HG02852 (cell line): ENCODE measurements at regions not wholly inside any gene's neighbourhood (a gene's known extent, or its start where the extent isn't known, plus 50 kb on each side); places are given as distances from the start of the nearest gene placed in this dataset.
"Not testable (repeated sequence)": the region's sequence is repeated elsewhere in the genome, so short reads cannot be mapped to it uniquely, and the experiment has no call there.

Experiments used
- ATAC-seq: cut with Tn5 transposase; IDR thresholded peaks from one replicate; pipeline ENCODE4 v1.9.1; 2021; ENCODE audit warnings: mild to moderate bottlenecking, moderate library complexity; ENCODE audit not compliant: unreplicated experiment

- ATAC-seq: no peak
Measured at GRCh38 chr1:70812442-70813109, 235.0 kb downstream of the PTGER3 start.

- ATAC-seq: no peak
Measured at GRCh38 chr1:70818401-70818800, 229.2 kb downstream of the PTGER3 start.

GRCh38 chr1:70819231-70819630 lies 228.4 kb downstream of the PTGER3 start:
- ATAC-seq: no peak

- no peak for ATAC-seq
Measured at GRCh38 chr1:70819785-70820184, 227.8 kb downstream of the PTGER3 start.

GRCh38 chr1:70820396-70820795 lies 227.2 kb downstream of the PTGER3 start:
- ATAC-seq: no peak

GRCh38 chr1:70820995-70821394 lies 226.6 kb downstream of the PTGER3 start:
- ATAC-seq: no peak

GRCh38 chr1:70826428-70826827 lies 221.2 kb downstream of the PTGER3 start:
- ATAC-seq: no peak

- no peak for ATAC-seq
Measured at GRCh38 chr1:70827030-70827429, 220.6 kb downstream of the PTGER3 start.

GRCh38 chr1:70828177-70828576 lies 219.4 kb downstream of the PTGER3 start:
- no peak for ATAC-seq

- not testable (repeated sequence) for ATAC-seq
Measured at GRCh38 chr1:70834365-70834764, 213.3 kb downstream of the PTGER3 start.

- ATAC-seq: no peak
Measured at GRCh38 chr1:70836456-70836855, 211.2 kb downstream of the PTGER3 start.

- ATAC-seq: no peak
Measured at GRCh38 chr1:70840260-70840953, 207.2 kb downstream of the PTGER3 start.

- no peak for ATAC-seq
Measured at GRCh38 chr1:70842562-70842961, 205.1 kb downstream of the PTGER3 start.

- ATAC-seq: no peak
Measured at GRCh38 chr1:70843452-70843851, 204.2 kb downstream of the PTGER3 start.

GRCh38 chr1:70847013-70847412 lies 200.6 kb downstream of the PTGER3 start:
- no peak for ATAC-seq

GRCh38 chr1:70855203-70855602 lies 192.4 kb downstream of the PTGER3 start:
- ATAC-seq: no peak

GRCh38 chr1:70856201-70856600 lies 191.4 kb downstream of the PTGER3 start:
- no peak for ATAC-seq

GRCh38 chr1:70863239-70863638 lies 184.4 kb downstream of the PTGER3 start:
- ATAC-seq: no peak

- no peak for ATAC-seq
Measured at GRCh38 chr1:70864302-70864701, 183.3 kb downstream of the PTGER3 start.

GRCh38 chr1:70866542-70867264 lies 180.9 kb downstream of the PTGER3 start:
- no peak for ATAC-seq

GRCh38 chr1:70871790-70872189 lies 175.8 kb downstream of the PTGER3 start:
- ATAC-seq: no peak

- ATAC-seq: no peak
Measured at GRCh38 chr1:70874063-70874462, 173.6 kb downstream of the PTGER3 start.
